Neural crest cell (in vitro differentiated cells): ENCODE measurements at regions not wholly inside any gene's neighbourhood (a gene's known extent, or its start where the extent isn't known, plus 50 kb on each side); places are given as distances from the start of the nearest gene placed in this dataset.

Experiments
- DNase-seq: peaks from one replicate; pipeline ENCODE4 v3.0.0; 2021; ENCODE audit warnings: low read depth, mixed read lengths, low spot score
- H3K27ac Mint-ChIP-seq: one replicate; pipeline ENCODE4 v1.8.0; 2021; ENCODE audit warnings: mild to moderate bottlenecking, mixed read lengths; ENCODE audit not compliant: unreplicated experiment
- H3K27me3 Mint-ChIP-seq: 2 replicates; pipeline ENCODE4 v1.8.0; 2021; ENCODE audit warnings: low read depth, mild to moderate bottlenecking, mixed read lengths
- H3K36me3 Mint-ChIP-seq: 2 replicates; pipeline ENCODE4 v1.8.0; 2021; ENCODE audit warnings: low read depth, mild to moderate bottlenecking, mixed read lengths
- H3K4me1 Mint-ChIP-seq: 2 replicates; pipeline ENCODE4 v1.8.0; 2021; ENCODE audit warnings: mixed read lengths
- H3K4me3 Mint-ChIP-seq: one replicate; pipeline ENCODE4 v1.8.0; 2021; ENCODE audit warnings: mild to moderate bottlenecking, mixed read lengths
- H3K9me3 Mint-ChIP-seq: 2 replicates; pipeline ENCODE4 v1.8.0; 2021; ENCODE audit warnings: mixed read lengths
- CTCF ChIP-seq: fragments of 200-600 bp; sonication (generic); conservative IDR thresholded peaks from 2 replicates; pipeline ENCODE4 v1.5.0; 2021; ENCODE audit warnings: antibody characterized with exemption, mild to moderate bottlenecking

- no peaks in the 10 kb centered on the region for H3K9me3 Mint-ChIP-seq
- no peak for DNase-seq
- H3K36me3 Mint-ChIP-seq, result no peaks in the 10 kb centered on the region
- no peaks in the 10 kb centered on the region for H3K4me1 Mint-ChIP-seq
- no peak overlapping the region for H3K27ac Mint-ChIP-seq
- no peak for TF ChIP-seq CTCF
- no peak overlapping the region for H3K4me3 Mint-ChIP-seq
- peaks cover 20% of the 10 kb centered on the region for H3K27me3 Mint-ChIP-seq
Measured at GRCh38 chr1:29827237-29827750, 591.0 kb downstream of the PTPRU start.

GRCh38 chr1:29826646-29827045 is 590.3 kb downstream of the PTPRU start:
- TF ChIP-seq CTCF, result no peak
- Mint-ChIP-seq H3K9me3 (no peaks in the 10 kb centered on the region), H3K4me3 (no peak overlapping the region), H3K27me3 (peaks cover 20% of the 10 kb centered on the region), H3K4me1 (no peaks in the 10 kb centered on the region), H3K27ac (no peak overlapping the region), H3K36me3 (no peaks in the 10 kb centered on the region)
- DNase-seq, result no peak

GRCh38 chr1:29825941-29826415 is 589.7 kb downstream of the PTPRU start:
- no peak for TF ChIP-seq CTCF
- Mint-ChIP-seq H3K27me3 (peaks cover 19% of the 10 kb centered on the region), H3K27ac (no peak overlapping the region), H3K9me3 (no peaks in the 10 kb centered on the region), H3K36me3 (no peaks in the 10 kb centered on the region), H3K4me3 (no peak overlapping the region), H3K4me1 (no peaks in the 10 kb centered on the region)
- no peak for DNase-seq

- no peak for TF ChIP-seq CTCF
- peaks cover 20% of the 10 kb centered on the region for H3K27me3 Mint-ChIP-seq
- H3K4me1 Mint-ChIP-seq, result no peaks in the 10 kb centered on the region
- no peaks in the 10 kb centered on the region for H3K9me3 Mint-ChIP-seq
- no peak overlapping the region for H3K4me3 Mint-ChIP-seq
- H3K36me3 Mint-ChIP-seq, result no peaks in the 10 kb centered on the region
- H3K27ac Mint-ChIP-seq, result no peak overlapping the region
- DNase-seq, result no peak
Measured at GRCh38 chr1:29825274-29825940, 589.1 kb downstream of the PTPRU start.

GRCh38 chr1:29824511-29825273 is 588.4 kb downstream of the PTPRU start:
- H3K4me3 Mint-ChIP-seq, result no peak overlapping the region
- H3K36me3 Mint-ChIP-seq, result no peaks in the 10 kb centered on the region
- no peaks in the 10 kb centered on the region for H3K9me3 Mint-ChIP-seq
- H3K27me3 Mint-ChIP-seq, result peaks cover 22% of the 10 kb centered on the region
- H3K4me1 Mint-ChIP-seq, result no peaks in the 10 kb centered on the region
- DNase-seq, result no peak
- H3K27ac Mint-ChIP-seq, result no peak overlapping the region
- no peak for TF ChIP-seq CTCF
